H1 (cell line): ENCODE measurements at regions not wholly inside any gene's neighbourhood (a gene's known extent, or its start where the extent isn't known, plus 50 kb on each side); places are given as distances from the start of the nearest gene placed in this dataset.
A peak's percentile ranks its signal among the peaks of the same experiment; 100 is the strongest.

Source experiments
- CTCF ChIA-PET: fragments of 300-600 bp; sonication (Branson Sonifier 250); formaldehyde crosslinking; loops from one replicate; lab custom pipeline; 2021; ENCODE audit not compliant: partially characterized antibody; lab: Charles Lee
- POLR2A ChIA-PET: fragments of 300-600 bp; sonication (Branson Sonifier 250); formaldehyde crosslinking; loops from one replicate; lab custom pipeline; 2021; ENCODE audit warnings: inconsistent platforms; ENCODE audit not compliant: partially characterized antibody; lab: Charles Lee
- DNase-seq, 2 experiments: peaks; one replicate each; pipeline versions ENCODE4 v3.0.0 to v3.0.0-alpha.2; 2010 to 2022; ENCODE audit warnings: low spot score in 2 of 2, low read depth in 1 of 2, mixed read lengths in 1 of 2
- FAIRE-seq: peaks from 2 replicates; lab custom pipeline; 2011; peaks lifted over from hg19 to GRCh38; lab: Jason Lieb, UNC
- H2AFZ ChIP-seq: 2 replicates; pipeline ENCODE4 v1.8.1; 2012; ENCODE audit warnings: low read length, inconsistent platforms
- H2AK5ac ChIP-seq: 2 replicates; pipeline ENCODE4 v1.6.1; 2013; ENCODE audit warnings: low read depth, low read length
- H2BK120ac ChIP-seq: replicated peaks from 2 replicates; pipeline ENCODE3; 2013; ENCODE audit warnings: low read depth, low read length, inconsistent platforms
- H2BK12ac ChIP-seq: 2 replicates; pipeline ENCODE4 v1.6.1; 2013; ENCODE audit warnings: low read depth, low read length
- H2BK15ac ChIP-seq: 2 replicates; pipeline ENCODE4 v1.6.1; 2013; ENCODE audit warnings: low read length
- H2BK20ac ChIP-seq: 2 replicates; pipeline ENCODE4 v1.6.1; 2013; ENCODE audit warnings: low read length
- H2BK5ac ChIP-seq: 2 replicates; pipeline ENCODE4 v1.6.1; 2013; ENCODE audit warnings: low read depth, low read length
- H3K14ac ChIP-seq: 2 replicates; pipeline ENCODE4 v1.6.1; 2013; ENCODE audit warnings: inconsistent platforms; ENCODE audit not compliant: insufficient read length
- H3K18ac ChIP-seq: 2 replicates; pipeline ENCODE4 v1.6.1; 2013; ENCODE audit warnings: low read length; ENCODE audit errors: extremely low read depth
- H3K23ac ChIP-seq: 2 replicates; pipeline ENCODE4 v1.6.1; 2013; ENCODE audit warnings: inconsistent platforms; ENCODE audit not compliant: insufficient read length
- H3K23me2 ChIP-seq: 2 replicates; pipeline ENCODE4 v1.6.1; 2013; ENCODE audit warnings: low read depth, low read length
- H3K27ac ChIP-seq: 2 replicates; pipeline ENCODE4 v1.6.1; 2011; ENCODE audit warnings: low read depth, low read length, inconsistent platforms
- H3K27me3 ChIP-seq, 4 experiments: replicated peaks in 1 of 4; 1 replicate in 1 of 4; 2 replicates in 3 of 4; pipeline versions ENCODE4 v1.6.1 to v1.8.1; 2011 to 2013; ENCODE audit warnings: low read length in 3 of 4, mild to moderate bottlenecking in 3 of 4, inconsistent platforms in 2 of 4, mixed read lengths in 2 of 4, moderate library complexity in 1 of 4; ENCODE audit not compliant: control insufficient read depth in 3 of 4, insufficient read depth in 3 of 4; ENCODE audit errors: extremely low read depth in 1 of 4
- H3K36me3 ChIP-seq, 4 experiments: 2 replicates each; pipeline versions ENCODE4 v1.6.1 to v1.8.1; 2011 to 2013; ENCODE audit warnings: mild to moderate bottlenecking in 4 of 4, low read length in 3 of 4, moderate library complexity in 2 of 4, control low read depth in 1 of 4, inconsistent platforms in 1 of 4; ENCODE audit not compliant: insufficient read depth in 4 of 4, control insufficient read depth in 2 of 4
- H3K4ac ChIP-seq: replicated peaks from 2 replicates; pipeline ENCODE3; 2013; ENCODE audit warnings: low read length, low read depth, mixed read lengths, inconsistent platforms; ENCODE audit not compliant: insufficient read length
- H3K4me1 ChIP-seq, 4 experiments: replicated peaks in 1 of 4; 1 replicate in 1 of 4; 2 replicates in 3 of 4; pipeline versions ENCODE4 v1.6.1 to v1.8.1; 2011 to 2013; ENCODE audit warnings: low read length in 3 of 4, inconsistent platforms in 2 of 4, mixed read lengths in 1 of 4; ENCODE audit not compliant: insufficient read depth in 4 of 4, control insufficient read depth in 3 of 4
- H3K4me2 ChIP-seq, 2 experiments: 2 replicates each; pipeline versions ENCODE4 v1.6.1 to v1.8.1; 2011 to 2013; ENCODE audit warnings: low read depth in 2 of 2, low read length in 2 of 2, control low read depth in 1 of 2, inconsistent platforms in 1 of 2, mild to moderate bottlenecking in 1 of 2; ENCODE audit not compliant: insufficient read depth in 1 of 2
- H3K4me3 ChIP-seq, 4 experiments: fragments of 200-600, 300-600 bp in 1 of 4; sonication (generic), shearing (Covaris generic), sonication (Bioruptor Twin) in 1 of 4; 2 replicates each; pipeline versions ENCODE4 v1.5.1 to v1.8.1; 2011 to 2016; ENCODE audit warnings: low read length in 4 of 4, low read depth in 3 of 4, control low read depth in 2 of 4, inconsistent platforms in 2 of 4, mild to moderate bottlenecking in 2 of 4, mixed read lengths in 1 of 4, moderate library complexity in 1 of 4; ENCODE audit not compliant: insufficient read depth in 2 of 4; ENCODE audit errors: extremely low read depth in 1 of 4
- H3K56ac ChIP-seq: replicated peaks from 2 replicates; pipeline ENCODE3; 2013; ENCODE audit warnings: low read depth, mild to moderate bottlenecking, mixed read lengths, low read length, inconsistent platforms; ENCODE audit not compliant: insufficient read length
- H3K79me1 ChIP-seq: 2 replicates; pipeline ENCODE4 v1.6.1; 2013; ENCODE audit warnings: low read depth, low read length, control low read depth
- H3K79me2 ChIP-seq, 2 experiments: 2 replicates each; pipeline versions ENCODE4 v1.6.1 to v1.8.1; 2012 to 2013; ENCODE audit warnings: low read length in 2 of 2, mild to moderate bottlenecking in 2 of 2, inconsistent platforms in 1 of 2; ENCODE audit not compliant: insufficient read depth in 2 of 2, control insufficient read depth in 1 of 2
- H3K9ac ChIP-seq, 4 experiments: replicated peaks in 1 of 4; 1 replicate in 1 of 4; 2 replicates in 3 of 4; pipeline versions ENCODE4 v1.6.1 to v1.8.1; 2011 to 2013; ENCODE audit warnings: low read depth in 3 of 4, low read length in 3 of 4, control low read depth in 2 of 4, mild to moderate bottlenecking in 2 of 4, moderate library complexity in 2 of 4, inconsistent platforms in 1 of 4; ENCODE audit errors: extremely low read depth in 1 of 4
- H3K9me3 ChIP-seq, 2 experiments: 2 replicates each; pipeline versions ENCODE4 v1.6.1 to v1.8.1; 2012 to 2013; ENCODE audit warnings: mild to moderate bottlenecking in 2 of 2, moderate library complexity in 2 of 2, control low read depth in 1 of 2, inconsistent platforms in 1 of 2, low read depth in 1 of 2, low read length in 1 of 2, mixed read lengths in 1 of 2; ENCODE audit not compliant: insufficient read depth in 2 of 2
- H4K20me1 ChIP-seq, 2 experiments: replicated peaks in 1 of 2; 2 replicates each; pipeline versions ENCODE3 to v1.8.1; 2011 to 2013; ENCODE audit warnings: inconsistent platforms in 2 of 2, low read length in 2 of 2, mild to moderate bottlenecking in 1 of 2; ENCODE audit not compliant: insufficient read depth in 2 of 2, control insufficient read depth in 1 of 2
- H4K5ac ChIP-seq: 2 replicates; pipeline ENCODE4 v1.6.1; 2013; ENCODE audit warnings: low read length, low read depth, mixed read lengths, inconsistent platforms; ENCODE audit not compliant: insufficient read length
- H4K8ac ChIP-seq: 2 replicates; pipeline ENCODE4 v1.8.0; 2013; ENCODE audit warnings: mild to moderate bottlenecking, moderate library complexity, low read length, inconsistent platforms; ENCODE audit not compliant: insufficient read depth; ENCODE audit errors: extremely low read depth
- H4K91ac ChIP-seq: replicated peaks from 2 replicates; pipeline ENCODE3; 2013; ENCODE audit warnings: low read length, mixed read lengths, inconsistent platforms; ENCODE audit not compliant: insufficient read length
- BCL11A ChIP-seq, 2 experiments: IDR thresholded peaks; one replicate each; pipeline ENCODE4 v1.6.1; 2011; ENCODE audit warnings: low read depth in 2 of 2, low read length in 2 of 2, mild to moderate bottlenecking in 2 of 2
- KDM1A ChIP-seq: fragments of 200-600, 300-600 bp; sonication (generic); IDR thresholded peaks from 2 replicates; pipeline ENCODE4 v1.7.1; 2016; ENCODE audit warnings: mild to moderate bottlenecking, low read length, borderline replicate concordance
- KDM4A ChIP-seq: IDR thresholded peaks from one replicate; pipeline ENCODE4 v1.7.1; 2012; ENCODE audit warnings: low read depth, mild to moderate bottlenecking, moderate library complexity, low read length, inconsistent platforms; ENCODE audit not compliant: severe bottlenecking
- RBBP5 ChIP-seq: IDR thresholded peaks from 2 replicates; pipeline ENCODE4 v1.7.1; 2012; ENCODE audit warnings: low read depth, mild to moderate bottlenecking, inconsistent platforms, low read length, moderate library complexity, borderline replicate concordance
- SP1 ChIP-seq: IDR thresholded peaks from 2 replicates; pipeline ENCODE4 v1.6.1; 2011; ENCODE audit warnings: low read depth, low read length
- WGBS, 2 experiments: shearing (Covaris generic) in 1 of 2; methylation state at CpG; one replicate each; pipeline versions ENCODE4 v1.1.6 to v1.1.7; 2013 to 2015; ENCODE audit warnings: low lambda C conversion rate in 2 of 2, mixed read lengths in 2 of 2, inconsistent platforms in 1 of 2, low coverage in 1 of 2, missing lambda C conversion rate in 1 of 2; ENCODE audit not compliant: insufficient replicate concordance in 2 of 2, insufficient coverage in 1 of 2, insufficient read length in 1 of 2; ENCODE audit errors: extremely low coverage in 1 of 2, missing lambda C conversion rate in 1 of 2; 5-methylcytosine and 5-hydroxymethylcytosine counted together

DNA sequence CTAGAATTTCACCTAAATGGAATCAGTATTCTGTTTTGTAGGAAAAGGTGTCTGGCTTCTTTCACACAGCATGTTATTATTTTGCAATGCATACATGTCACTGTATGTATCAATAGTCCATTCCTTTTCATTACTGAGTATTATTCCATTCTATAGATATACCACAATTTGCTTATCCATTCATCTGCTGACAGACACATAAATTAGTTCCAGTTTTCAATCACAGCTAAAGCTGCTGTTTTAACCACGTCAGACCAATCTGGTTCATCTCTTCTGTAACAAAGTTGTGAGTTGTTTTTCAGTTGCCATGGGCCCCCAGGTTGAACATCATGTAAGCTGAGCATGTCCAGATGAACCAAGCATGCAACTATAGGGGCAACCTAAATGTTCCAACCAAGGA lies 282.1 kb upstream of the MKLN1 start:
- Histone ChIP-seq H3K27ac (no peak overlapping the region), H4K91ac (no peak overlapping the region), H3K14ac (no peak overlapping the region)
- no peak for FAIRE-seq
- TF ChIP-seq SP1, result no peak
- TF ChIP-seq BCL11A (IDR thresholded peaks at IDR 0.05; ENCODE audit: low read depth in 2 of 2, low read length in 2 of 2), result no peak
- 0 out of 2 replicates have a peak, but pooled peaks have one; percentile 34 for TF ChIP-seq KDM1A
- TF ChIP-seq KDM4A, result no peak
- no peak for TF ChIP-seq RBBP5
- TF ChIP-seq, all 59 proteins: peak for 1
- H3K4me2 ChIP-seq, result no peak overlapping the region
- H2BK20ac ChIP-seq, result no peak overlapping the region
- no peaks in the 10 kb centered on the region; the same call in 1 of the 2 replicates for H3K23me2 ChIP-seq
- no peak overlapping the region for H3K23ac ChIP-seq
- H3K27me3 ChIP-seq, result no peaks in the 10 kb centered on the region
- peaks cover 0 to 15% of the 10 kb centered on the region in 2 experiments; a peak in 1 of 4 replicates for H3K79me2 ChIP-seq
- H4K20me1 ChIP-seq, result no peaks in the 10 kb centered on the region
- H3K9ac ChIP-seq, result no peak overlapping the region
- no peak overlapping the region for H3K18ac ChIP-seq
- H3K4me3 ChIP-seq, result no peak overlapping the region
- H3K4me1 ChIP-seq, result peaks cover 3 to 9% (median 6%) of the 10 kb centered on the region in 4 experiments; a peak in 4 of 7 replicates
- no peak overlapping the region for H2BK15ac ChIP-seq
- H3K4ac ChIP-seq, result no peak overlapping the region
- peaks cover 0 to 5% (median 0%) of the 10 kb centered on the region in 4 experiments; a peak in 2 of 8 replicates for H3K36me3 ChIP-seq
- no peak overlapping the region for H2BK5ac ChIP-seq
- POLR2A ChIA-PET, result no interaction called here
- no peak overlapping the region for H3K56ac ChIP-seq
- no peak overlapping the region for H2AFZ ChIP-seq
- no peaks in the 10 kb centered on the region; the same call in 1 of the 2 replicates for H3K79me1 ChIP-seq
- CTCF ChIA-PET, result interaction anchor here (0.6 to 1.1 kb wide), 2 partner anchors 66 to 445 kb away, joined by 3 to 4 read pairs; no protein-coding TSS in a partner anchor
- H2AK5ac ChIP-seq, result no peak overlapping the region
- H2BK120ac ChIP-seq, result no peak overlapping the region
- no peak overlapping the region for H4K5ac ChIP-seq
- no peak overlapping the region for H2BK12ac ChIP-seq
- H4K8ac ChIP-seq, result no peak overlapping the region
- WGBS, 2 experiments, result 93% methylated on average over 1 of the region's 1 CpG; no CpG with 5 or more reads in 1 of the 2 experiments
- DNase-seq, result no peak
- H3K9me3 ChIP-seq, result peaks cover 0 to 4% of the 10 kb centered on the region in 2 experiments; a peak in 2 of 4 replicates
